ENCODE measurements at regions not wholly inside any gene's neighbourhood (a gene's known extent, or its start where the extent isn't known, plus 50 kb on each side); places are given as distances from the start of the nearest gene placed in this dataset.

DNA sequence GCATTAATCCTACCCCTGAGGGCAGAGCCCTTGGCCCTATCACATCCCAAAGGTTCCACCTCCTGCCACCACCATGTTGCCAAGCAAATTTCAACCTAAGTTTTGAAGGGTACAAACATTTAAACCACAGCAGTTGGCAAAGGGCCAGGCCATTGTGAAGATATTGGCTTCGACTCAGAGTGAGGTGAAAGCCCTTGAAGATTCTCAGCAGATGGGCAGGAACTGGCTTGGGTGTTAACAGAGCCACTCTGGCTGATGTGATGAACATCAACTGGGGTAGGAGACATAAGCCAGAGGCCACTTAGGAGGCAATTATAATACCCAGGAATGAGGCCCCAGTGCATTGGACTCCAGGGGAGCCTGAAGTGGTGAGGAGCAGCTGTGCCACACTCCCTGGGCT is 207.7 kb upstream of the KAZN start:
- TF ChIP-seq, protein P1, sequence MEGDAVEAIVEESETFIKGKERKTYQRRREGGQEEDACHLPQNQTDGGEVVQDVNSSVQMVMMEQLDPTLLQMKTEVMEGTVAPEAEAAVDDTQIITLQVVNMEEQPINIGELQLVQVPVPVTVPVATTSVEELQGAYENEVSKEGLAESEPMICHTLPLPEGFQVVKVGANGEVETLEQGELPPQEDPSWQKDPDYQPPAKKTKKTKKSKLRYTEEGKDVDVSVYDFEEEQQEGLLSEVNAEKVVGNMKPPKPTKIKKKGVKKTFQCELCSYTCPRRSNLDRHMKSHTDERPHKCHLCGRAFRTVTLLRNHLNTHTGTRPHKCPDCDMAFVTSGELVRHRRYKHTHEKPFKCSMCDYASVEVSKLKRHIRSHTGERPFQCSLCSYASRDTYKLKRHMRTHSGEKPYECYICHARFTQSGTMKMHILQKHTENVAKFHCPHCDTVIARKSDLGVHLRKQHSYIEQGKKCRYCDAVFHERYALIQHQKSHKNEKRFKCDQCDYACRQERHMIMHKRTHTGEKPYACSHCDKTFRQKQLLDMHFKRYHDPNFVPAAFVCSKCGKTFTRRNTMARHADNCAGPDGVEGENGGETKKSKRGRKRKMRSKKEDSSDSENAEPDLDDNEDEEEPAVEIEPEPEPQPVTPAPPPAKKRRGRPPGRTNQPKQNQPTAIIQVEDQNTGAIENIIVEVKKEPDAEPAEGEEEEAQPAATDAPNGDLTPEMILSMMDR (IDR thresholded peaks at IDR 0.05; ENCODE audit: borderline replicate concordance, extremely low read depth, insufficient read depth), result no peak
- no peak for DNase-seq
- H3K9me3 ChIP-seq (ENCODE audit: control insufficient read depth in 2 of 3, insufficient read depth in 1 of 3, low read length in 3 of 3), result no peaks in the 10 kb centered on the region
- no peak overlapping the region for H3K9ac ChIP-seq (ENCODE audit: low read length in 3 of 3)
- no peaks in the 10 kb centered on the region for H3K27me3 ChIP-seq (ENCODE audit: control insufficient read depth, insufficient read depth, low read length)
- no peak overlapping the region for H3K4me3 ChIP-seq (ENCODE audit: low read length in 3 of 3)
- no peaks in the 10 kb centered on the region for H3K36me3 ChIP-seq (ENCODE audit: control insufficient read depth in 2 of 3, insufficient read depth in 3 of 3, low read length in 3 of 3)
- no peak for FAIRE-seq
- H3K27ac ChIP-seq (ENCODE audit: low read depth in 2 of 2, low read length in 2 of 2), result no peak overlapping the region
- intact Hi-C loops (cut with DNase I), result no loop called here
- H3K4me1 ChIP-seq (ENCODE audit: control insufficient read depth in 2 of 3, insufficient read depth in 2 of 3, low read depth in 1 of 3, low read length in 3 of 3), result peaks cover 0 to 5% (median 0%) of the 10 kb centered on the region in 3 donors

DNA sequence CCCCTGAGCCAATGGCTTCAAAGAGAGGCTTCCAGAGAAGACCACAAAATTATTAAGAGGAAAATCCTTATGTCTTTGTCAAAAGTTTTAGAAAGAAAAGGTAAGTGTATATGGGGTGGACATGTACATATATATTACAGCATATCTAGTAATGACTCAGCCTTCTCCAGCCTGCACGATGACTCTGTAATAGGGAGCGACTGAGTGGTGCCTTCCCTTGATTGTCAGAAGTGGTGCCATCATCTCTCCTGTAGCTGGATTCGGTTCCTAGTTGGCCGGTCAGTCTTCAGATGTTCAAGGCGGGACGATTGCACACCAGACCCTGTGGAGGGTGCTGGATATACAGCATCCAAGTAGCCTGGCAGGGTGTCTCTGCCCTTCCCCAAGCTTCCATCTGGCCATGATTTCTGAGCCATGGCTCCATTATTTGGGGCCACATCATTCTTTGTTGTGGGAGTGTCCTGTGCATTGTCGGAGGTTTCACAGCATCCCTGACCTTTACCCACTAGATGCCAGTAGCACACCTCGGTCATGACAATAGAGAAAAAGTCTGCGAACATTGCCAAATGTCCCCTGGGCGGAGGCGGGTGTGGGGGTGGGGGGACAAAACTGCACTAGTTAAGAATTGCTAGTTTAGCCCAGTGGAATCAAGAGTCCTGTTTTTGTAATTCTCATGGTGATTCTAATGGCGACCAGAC is 206.2 kb upstream of the KAZN start:
- peaks cover 0 to 5% (median 0%) of the 10 kb centered on the region in 3 donors for H3K4me1 ChIP-seq (ENCODE audit: control insufficient read depth in 2 of 3, insufficient read depth in 2 of 3, low read depth in 1 of 3, low read length in 3 of 3)
- DNase-seq (no peak), FAIRE-seq (no peak)
- H3K9me3 ChIP-seq (ENCODE audit: control insufficient read depth in 2 of 3, insufficient read depth in 1 of 3, low read length in 3 of 3), result no peaks in the 10 kb centered on the region
- intact Hi-C loops (cut with DNase I), result no loop called here
- H3K27ac ChIP-seq (ENCODE audit: low read depth in 2 of 2, low read length in 2 of 2), result peak overlapping the region in 1 of 2 donors; percentile 8
- TF ChIP-seq, protein P1 (IDR thresholded peaks at IDR 0.05; ENCODE audit: borderline replicate concordance, extremely low read depth, insufficient read depth), result no peak
- H3K27me3 ChIP-seq (ENCODE audit: control insufficient read depth, insufficient read depth, low read length), result no peaks in the 10 kb centered on the region
- no peaks in the 10 kb centered on the region for H3K36me3 ChIP-seq (ENCODE audit: control insufficient read depth in 2 of 3, insufficient read depth in 3 of 3, low read length in 3 of 3)
- no peak overlapping the region for H3K9ac ChIP-seq (ENCODE audit: low read length in 3 of 3)
- no peak overlapping the region for H3K4me3 ChIP-seq (ENCODE audit: low read length in 3 of 3)

DNA sequence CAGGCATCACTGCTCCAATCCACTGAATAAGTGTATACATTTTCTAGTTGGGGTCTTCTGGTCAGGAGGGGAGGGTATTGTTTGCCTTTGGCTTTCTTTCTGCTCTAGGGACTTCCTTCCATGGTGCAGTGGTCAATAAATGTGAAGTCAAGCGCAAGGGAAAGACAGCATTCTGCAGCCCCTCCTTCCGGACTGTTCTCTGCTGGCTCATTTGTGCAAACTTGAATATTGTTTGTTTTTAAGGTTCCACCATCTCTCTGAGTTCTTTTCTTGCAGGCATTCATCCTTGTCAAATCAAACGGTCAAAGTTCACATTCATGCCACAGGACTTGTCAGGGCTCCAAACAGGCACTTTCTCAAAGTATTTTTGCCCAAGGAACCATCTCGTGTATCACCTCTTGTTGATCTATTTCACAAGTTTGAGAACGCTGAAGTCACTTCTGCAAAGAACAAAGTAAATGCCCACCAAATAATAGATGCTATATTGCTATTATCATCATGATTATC is 205.6 kb upstream of the KAZN start:
- Histone ChIP-seq H3K9ac (ENCODE audit: low read length in 3 of 3) (no peak overlapping the region), H3K27me3 (ENCODE audit: control insufficient read depth, insufficient read depth, low read length) (no peaks in the 10 kb centered on the region), H3K4me3 (ENCODE audit: low read length in 3 of 3) (no peak overlapping the region), H3K27ac (ENCODE audit: low read depth in 2 of 2, low read length in 2 of 2) (peak overlapping the region in 1 of 2 donors; percentile 8), H3K36me3 (ENCODE audit: control insufficient read depth in 2 of 3, insufficient read depth in 3 of 3, low read length in 3 of 3) (no peaks in the 10 kb centered on the region), H3K9me3 (ENCODE audit: control insufficient read depth in 2 of 3, insufficient read depth in 1 of 3, low read length in 3 of 3) (no peaks in the 10 kb centered on the region), H3K4me1 (ENCODE audit: control insufficient read depth in 2 of 3, insufficient read depth in 2 of 3, low read depth in 1 of 3, low read length in 3 of 3) (peaks cover 0 to 5% (median 0%) of the 10 kb centered on the region in 3 donors)
- intact Hi-C loops (cut with DNase I), result no loop called here
- FAIRE-seq, result no peak
- TF ChIP-seq, protein P1 (IDR thresholded peaks at IDR 0.05; ENCODE audit: borderline replicate concordance, extremely low read depth, insufficient read depth), result no peak
- DNase-seq, result peak in 1 of 5 donors; percentile 26
